Coronary artery (tissue), 2 donors: ENCODE measurements at regions not wholly inside any gene's neighbourhood (a gene's known extent, or its start where the extent isn't known, plus 50 kb on each side); places are given as distances from the start of the nearest gene placed in this dataset.

Experiments used
- DNase-seq: peaks from one replicate; pipeline ENCODE4 v3.0.0-alpha.2; 2017; ENCODE audit warnings: low spot score
- H3K27ac ChIP-seq, 2 donors: fragments of 200-600 bp; sonication (generic); one replicate each; pipeline ENCODE4 v1.5.1; 2016 to 2019
- H3K4me3 ChIP-seq: fragments of 200-600 bp; sonication (generic); 2 replicates; pipeline ENCODE4 v1.5.1; 2016; ENCODE audit warnings: mild to moderate bottlenecking, moderate library complexity
- CTCF ChIP-seq: fragments of 200-600 bp; sonication (generic); IDR thresholded peaks from one replicate; pipeline ENCODE4 v1.5.1; 2019; ENCODE audit warnings: antibody characterized with exemption

GRCh38 chr14:97104029-97104428, 306.8 kb downstream of the VRK1 start:
- no peak for DNase-seq
- Histone ChIP-seq H3K27ac (no peak overlapping the region), H3K4me3 (no peak overlapping the region)
- TF ChIP-seq CTCF = no peak

- DNase-seq = no peak
- Histone ChIP-seq H3K4me3 (no peak overlapping the region), H3K27ac (no peak overlapping the region)
- no peak for TF ChIP-seq CTCF
Measured at GRCh38 chr14:97106166-97106565, 309.0 kb downstream of the VRK1 start.

GRCh38 chr14:97106609-97107008, 309.4 kb downstream of the VRK1 start:
- no peak for DNase-seq
- H3K4me3 ChIP-seq = no peak overlapping the region
- TF ChIP-seq CTCF = no peak
- no peak overlapping the region for H3K27ac ChIP-seq

- Histone ChIP-seq H3K4me3 (no peak overlapping the region), H3K27ac (no peak overlapping the region)
- no peak for DNase-seq
- TF ChIP-seq CTCF = no peak
Measured at GRCh38 chr14:97107080-97107479, 309.9 kb downstream of the VRK1 start.

- Histone ChIP-seq H3K4me3 (no peak overlapping the region), H3K27ac (no peak overlapping the region)
- TF ChIP-seq CTCF = no peak
- DNase-seq = no peak
Measured at GRCh38 chr14:97107760-97108159, 310.6 kb downstream of the VRK1 start.

GRCh38 chr14:97109234-97109633, 312.1 kb downstream of the VRK1 start:
- no peak for TF ChIP-seq CTCF
- Histone ChIP-seq H3K4me3 (no peak overlapping the region), H3K27ac (no peak overlapping the region)
- DNase-seq = no peak

GRCh38 chr14:97113339-97113738, 316.2 kb downstream of the VRK1 start:
- TF ChIP-seq CTCF = no peak
- Histone ChIP-seq H3K4me3 (no peak overlapping the region), H3K27ac (no peak overlapping the region)
- no peak for DNase-seq
